Common myeloid progenitor, CD34-positive (primary cell): ENCODE measurements at regions not wholly inside any gene's neighbourhood (a gene's known extent, or its start where the extent isn't known, plus 50 kb on each side); places are given as distances from the start of the nearest gene placed in this dataset.

Experiments
- CTCF ChIA-PET: fragments of 350-600 bp; sonication (Branson Sonifier 250); formaldehyde crosslinking; loops from one replicate; lab custom pipeline; 2021; ENCODE audit warnings: antibody characterized with exemption; lab: Charles Lee
- POLR2A ChIA-PET: fragments of 350-600 bp; sonication (Branson Sonifier 250); formaldehyde crosslinking; loops from one replicate; lab custom pipeline; 2021; ENCODE audit warnings: antibody characterized with exemption; lab: Charles Lee
- DNase-seq, 3 donors: peaks; one replicate each; pipeline versions ENCODE4 v3.0.0 to v3.0.0-alpha.2; 2013
- H3K27ac ChIP-seq, 2 experiments: 1 replicate in 1 of 2; 2 replicates in 1 of 2; pipeline ENCODE4 v1.7.0; 2013; ENCODE audit warnings: inconsistent platforms in 2 of 2, low read length in 2 of 2, mild to moderate bottlenecking in 2 of 2, low read depth in 1 of 2, moderate library complexity in 1 of 2; ENCODE audit not compliant: severe bottlenecking in 2 of 2, insufficient read depth in 1 of 2, poor library complexity in 1 of 2
- H3K27me3 ChIP-seq, 5 experiments: replicated peaks in 2 of 5; 1 replicate in 3 of 5; 2 replicates in 2 of 5; pipeline versions ENCODE4 v1.6.1 to v1.7.0; 2013; ENCODE audit warnings: low read length in 4 of 5, mild to moderate bottlenecking in 2 of 5, moderate library complexity in 2 of 5, inconsistent platforms in 1 of 5; ENCODE audit not compliant: insufficient read depth in 5 of 5, control insufficient read depth in 4 of 5
- H3K36me3 ChIP-seq, 4 experiments: 1 replicate in 2 of 4; 2 replicates in 2 of 4; pipeline versions ENCODE4 v1.6.1 to v1.7.0; 2013; ENCODE audit warnings: low read length in 3 of 4, control low read depth in 1 of 4, mild to moderate bottlenecking in 1 of 4; ENCODE audit not compliant: control insufficient read depth in 4 of 4, insufficient read depth in 4 of 4
- H3K4me1 ChIP-seq, 4 experiments: 1 replicate in 3 of 4; 2 replicates in 1 of 4; pipeline versions ENCODE4 v1.6.1 to v1.7.1; 2013; ENCODE audit warnings: low read length in 3 of 4, mild to moderate bottlenecking in 3 of 4, control low read depth in 1 of 4, inconsistent platforms in 1 of 4, moderate library complexity in 1 of 4; ENCODE audit not compliant: control insufficient read depth in 4 of 4, insufficient read depth in 4 of 4; ENCODE audit errors: control extremely low read depth in 1 of 4
- H3K4me3 ChIP-seq, 7 experiments: 1 replicate in 4 of 7; 2 replicates in 3 of 7; pipeline versions ENCODE4 v1.5.1 to v1.7.0; 2013; ENCODE audit warnings: mild to moderate bottlenecking in 7 of 7, low read length in 6 of 7, moderate library complexity in 6 of 7, inconsistent platforms in 2 of 7, low read depth in 2 of 7, control low read depth in 1 of 7; ENCODE audit not compliant: insufficient read depth in 4 of 7, control insufficient read depth in 1 of 7; ENCODE audit errors: extremely low read depth in 1 of 7
- H3K9me3 ChIP-seq, 5 experiments: 1 replicate in 4 of 5; 2 replicates in 1 of 5; pipeline versions ENCODE4 v1.6.1 to v1.7.1; 2013; ENCODE audit warnings: low read length in 4 of 5, mild to moderate bottlenecking in 2 of 5, inconsistent platforms in 1 of 5, low read depth in 1 of 5, moderate library complexity in 1 of 5; ENCODE audit not compliant: control insufficient read depth in 4 of 5, insufficient read depth in 2 of 5; ENCODE audit errors: control extremely low read depth in 1 of 5
- WGBS: methylation state at CpG from one replicate; pipeline ENCODE4 v1.1.5; 2013; ENCODE audit not compliant: insufficient coverage; 5-methylcytosine and 5-hydroxymethylcytosine counted together

DNA sequence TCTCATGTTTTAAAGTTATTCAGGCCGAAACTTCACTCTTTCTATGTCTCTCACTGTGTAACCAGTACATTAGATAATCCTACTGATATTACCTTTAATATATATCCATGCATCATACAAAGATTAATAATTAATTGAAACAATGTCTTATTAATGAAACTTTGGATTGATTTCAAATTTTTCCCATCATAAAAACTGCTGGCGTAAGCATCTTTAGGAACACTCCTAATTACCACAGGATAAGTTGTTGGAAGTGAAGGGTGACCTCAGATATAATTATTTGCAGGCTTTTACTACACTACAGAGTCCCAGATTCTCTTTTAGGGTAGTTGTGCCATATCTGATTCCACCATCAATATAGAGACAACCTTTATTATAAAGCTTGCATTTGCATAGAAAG, 181.3 kb upstream of the SFRP2 start:
- DNase-seq, result no peak
- no peak overlapping the region for H3K27ac ChIP-seq
- H3K27me3 ChIP-seq, result no peaks in the 10 kb centered on the region
- ChIA-PET POLR2A (no interaction called here), CTCF (no interaction called here)
- H3K4me1 ChIP-seq, result no peaks in the 10 kb centered on the region
- H3K36me3 ChIP-seq, result no peaks in the 10 kb centered on the region
- H3K9me3 ChIP-seq, result peaks cover 0 to 6% (median 5%) of the 10 kb centered on the region in 5 experiments
- WGBS, result 83% methylated on average over 1 of the region's 2 CpGs
- H3K4me3 ChIP-seq, result no peak overlapping the region

DNA sequence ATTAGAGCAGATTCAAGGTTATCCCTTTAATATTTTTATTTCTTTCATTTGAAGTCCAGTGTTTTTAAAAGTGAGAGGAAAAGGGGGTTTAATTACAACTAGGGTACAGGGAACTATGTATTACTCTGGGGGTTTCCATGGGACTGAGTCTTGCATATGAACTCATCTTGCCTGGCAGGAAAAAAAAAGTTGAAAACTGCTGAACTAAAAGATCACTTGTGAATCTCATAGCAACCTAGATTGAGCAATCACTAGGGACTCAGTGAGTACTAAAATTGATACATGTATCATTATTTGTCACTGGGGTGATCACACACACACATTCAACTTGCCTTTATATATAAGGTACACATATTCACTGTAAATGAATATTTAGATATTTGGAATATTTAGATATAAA, 180.7 kb upstream of the SFRP2 start:
- POLR2A ChIA-PET, result no interaction called here

DNA sequence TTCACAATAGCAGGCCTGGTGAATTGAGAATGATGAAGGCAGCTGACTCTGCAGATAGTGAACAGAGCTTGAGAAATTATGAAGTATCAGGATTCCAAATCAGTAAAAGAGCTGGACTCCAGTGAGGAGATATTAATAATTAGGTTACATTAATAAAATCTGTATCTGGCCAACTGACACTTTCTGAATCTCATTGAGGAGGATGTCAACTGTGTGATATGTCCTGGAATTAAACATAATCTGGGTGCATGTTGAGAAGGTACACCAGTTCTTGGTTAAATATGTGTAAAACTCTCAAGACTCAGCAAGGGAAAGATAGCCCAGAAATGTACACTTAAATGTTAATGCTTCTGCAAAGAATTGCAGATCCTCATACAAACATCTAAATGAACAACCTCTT, 177.8 kb upstream of the SFRP2 start:
- H3K4me1 ChIP-seq, result no peaks in the 10 kb centered on the region
- no peak overlapping the region for H3K4me3 ChIP-seq
- no peaks in the 10 kb centered on the region for H3K27me3 ChIP-seq
- H3K36me3 ChIP-seq, result no peaks in the 10 kb centered on the region
- CTCF ChIA-PET, result no interaction called here
- H3K27ac ChIP-seq, result no peak overlapping the region
- POLR2A ChIA-PET, result no interaction called here
- no peaks in the 10 kb centered on the region for H3K9me3 ChIP-seq
- DNase-seq, result no peak

More for the DNA sequence above, 180.7 kb upstream of the SFRP2 start:
- H3K4me1 ChIP-seq, result no peaks in the 10 kb centered on the region
- DNase-seq, result no peak
- H3K36me3 ChIP-seq, result no peaks in the 10 kb centered on the region
- CTCF ChIA-PET, result no interaction called here
- H3K27ac ChIP-seq, result no peak overlapping the region
- no peak overlapping the region for H3K4me3 ChIP-seq
- H3K27me3 ChIP-seq, result no peaks in the 10 kb centered on the region
- peaks cover 0 to 2% (median under 1%) of the 10 kb centered on the region in 5 experiments for H3K9me3 ChIP-seq

GRCh38 chr4:153963216-153963615, 174.3 kb upstream of the SFRP2 start:
- Histone ChIP-seq H3K4me1 (no peaks in the 10 kb centered on the region), H3K36me3 (no peaks in the 10 kb centered on the region), H3K4me3 (no peak overlapping the region), H3K9me3 (no peaks in the 10 kb centered on the region), H3K27me3 (no peaks in the 10 kb centered on the region), H3K27ac (no peak overlapping the region)
- ChIA-PET CTCF (no interaction called here), POLR2A (no interaction called here)
- no peak for DNase-seq
- no CpG with 5 or more reads among the region's 3 CpGs for WGBS

GRCh38 chr4:153962311-153963039, 173.6 kb upstream of the SFRP2 start:
- Histone ChIP-seq H3K27ac (no peak overlapping the region), H3K36me3 (no peaks in the 10 kb centered on the region), H3K9me3 (no peaks in the 10 kb centered on the region), H3K4me1 (no peaks in the 10 kb centered on the region), H3K4me3 (no peak overlapping the region), H3K27me3 (no peaks in the 10 kb centered on the region)
- CTCF ChIA-PET, result no interaction called here
- DNase-seq, result no peak
- POLR2A ChIA-PET, result no interaction called here
- 98% methylated on average over 5 of the region's 5 CpGs for WGBS

DNA sequence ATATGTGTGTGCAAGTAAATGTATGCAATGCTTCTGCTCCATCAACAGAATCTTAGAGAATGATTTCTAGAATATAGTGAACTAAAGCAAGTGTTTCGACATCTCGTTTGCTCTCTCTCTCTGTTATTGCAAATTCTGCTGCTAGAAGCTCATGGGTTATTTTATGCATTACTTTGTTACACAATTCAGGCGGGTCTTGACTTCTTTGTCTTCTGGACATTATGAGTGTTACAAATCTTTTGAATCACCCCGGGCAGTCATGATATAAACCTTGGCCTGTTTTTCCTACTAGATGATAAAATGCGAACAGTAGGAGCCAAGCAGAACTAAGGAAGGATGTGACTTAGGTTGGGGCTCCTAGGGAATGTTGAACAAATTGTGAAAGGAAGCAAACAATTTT, 166.4 kb upstream of the SFRP2 start:
- Histone ChIP-seq H3K27me3 (peaks cover 0 to 2% (median 0%) of the 10 kb centered on the region in 5 experiments), H3K27ac (no peak overlapping the region), H3K9me3 (peaks cover 0 to 2% (median 0%) of the 10 kb centered on the region in 5 experiments), H3K4me1 (peaks cover 0 to under 1% (median 0%) of the 10 kb centered on the region in 4 experiments), H3K4me3 (no peak overlapping the region), H3K36me3 (no peaks in the 10 kb centered on the region)
- DNase-seq, result no peak
- WGBS, result 100% methylated on average over 5 of the region's 5 CpGs
- ChIA-PET POLR2A (no interaction called here), CTCF (no interaction called here)

GRCh38 chr4:153954654-153955053, 165.8 kb upstream of the SFRP2 start:
- peaks cover 0 to 3% (median 2%) of the 10 kb centered on the region in 4 experiments for H3K4me1 ChIP-seq
- DNase-seq, result no peak
- peaks cover 0 to 2% (median 0%) of the 10 kb centered on the region in 5 experiments for H3K9me3 ChIP-seq
- POLR2A ChIA-PET, result no interaction called here
- H3K36me3 ChIP-seq, result no peaks in the 10 kb centered on the region
- peaks cover 0 to 4% (median 0%) of the 10 kb centered on the region in 5 experiments for H3K27me3 ChIP-seq
- CTCF ChIA-PET, result no interaction called here
- H3K4me3 ChIP-seq, result no peak overlapping the region
- no peak overlapping the region for H3K27ac ChIP-seq
- 84% methylated on average over 3 of the region's 3 CpGs for WGBS
